ENCODE measurements at regions not wholly inside any gene's neighbourhood (a gene's known extent, or its start where the extent isn't known, plus 50 kb on each side); places are given as distances from the start of the nearest gene placed in this dataset.

DNA sequence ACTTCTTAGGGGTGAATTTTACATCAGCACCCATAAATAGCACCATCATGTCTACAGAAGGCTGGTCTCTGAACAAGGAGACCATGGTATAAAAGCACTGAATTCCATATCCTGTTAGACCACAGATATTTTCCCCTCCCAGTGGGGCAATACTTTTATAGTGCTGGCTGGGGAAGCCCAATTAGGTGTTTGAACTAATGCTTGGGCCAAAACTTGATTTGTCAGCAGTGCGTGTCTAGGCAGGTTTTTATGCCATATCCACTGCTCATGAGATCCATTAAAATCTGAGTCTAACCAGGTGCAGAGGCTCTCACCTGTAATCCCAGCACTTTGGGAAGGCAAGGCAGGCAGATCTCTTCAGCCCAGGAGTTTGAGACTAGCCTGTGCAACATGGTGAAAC lies 623.0 kb downstream of the NPHP4 start:
- intact Hi-C loops (cut with DNase I; ENCODE audit: low total_unique reads): no loop called here
- Histone ChIP-seq H3K27ac (no peak overlapping the region), H3K27me3 (no peaks in the 10 kb centered on the region), H3K4me1 (no peaks in the 10 kb centered on the region), H3K36me3 (ENCODE audit: low read depth, missing control alignments) (no peaks in the 10 kb centered on the region), H3K4me3 (no peak overlapping the region), H3K9me3 (no peaks in the 10 kb centered on the region)
- no peak for DNase-seq
- TF ChIP-seq POLR2A (IDR thresholded peaks at IDR 0.05): no peak
- TF ChIP-seq, protein P1, sequence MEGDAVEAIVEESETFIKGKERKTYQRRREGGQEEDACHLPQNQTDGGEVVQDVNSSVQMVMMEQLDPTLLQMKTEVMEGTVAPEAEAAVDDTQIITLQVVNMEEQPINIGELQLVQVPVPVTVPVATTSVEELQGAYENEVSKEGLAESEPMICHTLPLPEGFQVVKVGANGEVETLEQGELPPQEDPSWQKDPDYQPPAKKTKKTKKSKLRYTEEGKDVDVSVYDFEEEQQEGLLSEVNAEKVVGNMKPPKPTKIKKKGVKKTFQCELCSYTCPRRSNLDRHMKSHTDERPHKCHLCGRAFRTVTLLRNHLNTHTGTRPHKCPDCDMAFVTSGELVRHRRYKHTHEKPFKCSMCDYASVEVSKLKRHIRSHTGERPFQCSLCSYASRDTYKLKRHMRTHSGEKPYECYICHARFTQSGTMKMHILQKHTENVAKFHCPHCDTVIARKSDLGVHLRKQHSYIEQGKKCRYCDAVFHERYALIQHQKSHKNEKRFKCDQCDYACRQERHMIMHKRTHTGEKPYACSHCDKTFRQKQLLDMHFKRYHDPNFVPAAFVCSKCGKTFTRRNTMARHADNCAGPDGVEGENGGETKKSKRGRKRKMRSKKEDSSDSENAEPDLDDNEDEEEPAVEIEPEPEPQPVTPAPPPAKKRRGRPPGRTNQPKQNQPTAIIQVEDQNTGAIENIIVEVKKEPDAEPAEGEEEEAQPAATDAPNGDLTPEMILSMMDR (IDR thresholded peaks at IDR 0.05): no peak
- WGBS, 2 donors: 91 to 94% methylated on average over 1 of the region's 1 CpG

DNA sequence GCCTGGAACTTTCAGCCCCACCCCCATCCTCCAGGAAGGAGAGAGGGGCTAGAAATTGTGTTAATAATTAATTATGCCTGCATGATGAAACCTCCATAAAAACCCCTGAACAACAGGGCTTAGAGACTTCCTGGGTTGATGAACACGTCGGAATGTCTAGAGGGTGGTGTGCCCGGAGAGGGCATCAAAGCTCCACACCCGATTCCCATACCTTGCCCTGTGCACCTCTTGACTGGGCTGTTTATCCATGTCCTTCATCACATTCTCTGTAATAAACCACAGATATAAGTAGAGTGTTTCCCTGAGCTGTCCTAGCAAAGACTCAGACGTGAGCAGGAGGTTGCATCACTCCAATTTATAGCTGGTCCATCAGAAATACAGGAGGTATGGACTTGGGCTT lies 624.0 kb downstream of the NPHP4 start:
- H3K27me3 ChIP-seq: no peaks in the 10 kb centered on the region
- TF ChIP-seq, protein P1 (IDR thresholded peaks at IDR 0.05): no peak
- no peak for TF ChIP-seq POLR2A (IDR thresholded peaks at IDR 0.05)
- H3K4me3 ChIP-seq: no peak overlapping the region
- H3K27ac ChIP-seq: no peak overlapping the region
- no peaks in the 10 kb centered on the region for H3K36me3 ChIP-seq (ENCODE audit: low read depth, missing control alignments)
- no peaks in the 10 kb centered on the region for H3K9me3 ChIP-seq
- no peak for DNase-seq
- no peaks in the 10 kb centered on the region for H3K4me1 ChIP-seq
- intact Hi-C loops (cut with DNase I; ENCODE audit: low total_unique reads): no loop called here
- 77 to 82% methylated on average over 5 of the region's 5 CpGs for WGBS, 2 donors

DNA sequence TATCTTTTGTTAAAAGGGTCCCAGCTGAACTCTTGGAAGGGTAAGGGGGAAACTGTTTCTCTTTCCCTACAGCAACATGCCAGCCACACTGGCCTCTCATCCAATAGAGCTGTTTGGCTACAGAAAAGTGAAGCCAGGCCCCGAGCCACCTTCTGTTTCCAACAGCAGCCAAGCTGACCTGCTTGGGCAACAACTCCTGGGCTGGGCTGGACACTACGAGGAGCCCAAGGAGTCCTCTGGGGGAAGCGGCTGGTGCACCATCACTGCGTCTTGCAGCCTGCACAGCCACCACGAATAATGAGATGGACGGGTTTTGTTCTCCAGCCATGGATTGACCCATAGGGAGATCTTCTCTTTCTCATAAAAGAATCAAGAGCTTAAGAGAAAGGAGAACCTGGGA lies 624.9 kb downstream of the NPHP4 start:
- intact Hi-C loops (cut with DNase I; ENCODE audit: low total_unique reads): no loop called here
- no peaks in the 10 kb centered on the region for H3K9me3 ChIP-seq
- no peaks in the 10 kb centered on the region for H3K4me1 ChIP-seq
- no peak for DNase-seq
- no peak for TF ChIP-seq POLR2A (IDR thresholded peaks at IDR 0.05)
- TF ChIP-seq, protein P1 (IDR thresholded peaks at IDR 0.05): no peak
- H3K27me3 ChIP-seq: no peaks in the 10 kb centered on the region
- H3K4me3 ChIP-seq: no peak overlapping the region
- no peak overlapping the region for H3K27ac ChIP-seq
- no peaks in the 10 kb centered on the region for H3K36me3 ChIP-seq (ENCODE audit: low read depth, missing control alignments)
- 67 to 90% methylated on average over 6 of the region's 6 CpGs for WGBS, 2 donors

DNA sequence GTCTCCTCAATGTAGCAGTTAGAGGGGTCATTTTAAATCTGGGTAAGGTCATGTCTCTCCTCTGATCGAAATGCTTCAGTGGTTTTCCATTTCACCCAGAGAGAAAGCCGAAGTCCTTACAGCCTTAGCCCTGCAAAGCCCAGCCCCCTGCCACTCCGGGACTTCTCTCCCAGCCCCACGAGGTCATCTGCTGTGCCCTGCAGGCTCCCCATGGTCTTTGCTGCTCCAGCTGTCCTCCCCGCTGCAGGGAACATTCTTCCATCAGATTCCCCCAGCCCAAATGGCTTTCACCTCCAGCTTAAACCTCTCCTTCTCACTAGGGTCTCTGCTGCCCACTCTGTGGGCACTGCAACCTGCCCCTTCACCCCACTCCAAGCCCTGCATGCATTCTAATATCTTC lies 626.5 kb downstream of the NPHP4 start:
- Histone ChIP-seq H3K4me1 (no peaks in the 10 kb centered on the region), H3K27me3 (no peaks in the 10 kb centered on the region), H3K9me3 (no peaks in the 10 kb centered on the region), H3K4me3 (no peak overlapping the region), H3K27ac (no peak overlapping the region), H3K36me3 (ENCODE audit: low read depth, missing control alignments) (no peaks in the 10 kb centered on the region)
- intact Hi-C loops (cut with DNase I; ENCODE audit: low total_unique reads): no loop called here
- TF ChIP-seq, protein P1 (IDR thresholded peaks at IDR 0.05): no peak
- no peak for TF ChIP-seq POLR2A (IDR thresholded peaks at IDR 0.05)
- no peak for DNase-seq
- WGBS, 2 donors: 79 to 83% methylated on average over 5 of the region's 5 CpGs

DNA sequence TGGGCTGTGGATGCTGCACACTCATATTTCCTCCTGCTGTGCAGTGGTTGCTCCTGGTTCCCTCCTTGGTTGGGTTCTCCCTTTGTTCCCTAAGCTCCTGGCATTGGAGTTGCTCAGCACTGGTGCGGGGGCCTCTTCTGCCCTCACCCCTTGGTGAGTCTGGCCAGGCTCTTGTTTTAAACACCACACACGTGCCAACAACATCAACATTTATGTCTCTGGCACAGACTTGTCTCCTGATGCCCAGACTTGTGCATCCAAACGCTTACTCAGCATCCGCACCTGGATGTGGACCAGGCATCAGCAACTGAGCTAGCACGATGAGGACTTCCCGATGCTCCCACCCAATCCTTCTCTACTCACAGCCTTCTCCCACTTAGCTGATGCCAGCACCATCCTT lies 627.6 kb downstream of the NPHP4 start:
- DNase-seq: no peak
- intact Hi-C loops (cut with DNase I; ENCODE audit: low total_unique reads): no loop called here
- no peaks in the 10 kb centered on the region for H3K36me3 ChIP-seq (ENCODE audit: low read depth, missing control alignments)
- no peaks in the 10 kb centered on the region for H3K4me1 ChIP-seq
- WGBS, 2 donors: 86 to 88% methylated on average over 6 of the region's 6 CpGs
- TF ChIP-seq, protein P1 (IDR thresholded peaks at IDR 0.05): no peak
- TF ChIP-seq POLR2A (IDR thresholded peaks at IDR 0.05): no peak
- no peak overlapping the region for H3K4me3 ChIP-seq
- H3K9me3 ChIP-seq: no peaks in the 10 kb centered on the region
- H3K27ac ChIP-seq: no peak overlapping the region
- no peaks in the 10 kb centered on the region for H3K27me3 ChIP-seq
